ENCODE measurements at regions not wholly inside any gene's neighbourhood (a gene's known extent, or its start where the extent isn't known, plus 50 kb on each side); places are given as distances from the start of the nearest gene placed in this dataset.

DNA sequence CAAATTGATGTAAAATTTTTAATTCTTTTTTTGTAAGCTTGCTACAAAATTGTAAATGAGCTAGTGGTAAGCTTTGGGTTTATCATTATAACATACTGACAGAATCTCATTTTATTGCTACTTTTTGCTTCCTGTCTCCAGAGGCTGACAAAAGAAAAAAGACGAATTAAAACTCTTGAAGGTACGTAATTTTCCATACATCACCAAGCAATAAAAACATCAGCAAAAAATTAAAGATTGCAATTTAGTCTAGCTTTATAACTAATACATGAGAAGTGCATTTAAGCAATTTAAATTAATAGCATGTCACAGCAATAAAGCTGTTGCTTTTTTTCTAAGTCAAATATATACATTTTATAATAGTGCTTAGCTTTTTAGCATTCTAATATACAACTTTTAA, 94.6 kb upstream of the SNTG2 start:
- H3K27ac ChIP-seq = no peak overlapping the region
- no peaks in the 10 kb centered on the region for H3F3A ChIP-seq (ENCODE audit: insufficient read depth, low read depth)
- H3K27me3 ChIP-seq (ENCODE audit: insufficient read depth, low read depth) = peaks cover 87% of the 10 kb centered on the region
- ChIA-PET POLR2A (ENCODE audit: unreplicated experiment) (no interaction called here), CTCF (no interaction called here)
- DNase-seq = no peak
- no peak overlapping the region for H3K4me3 ChIP-seq
- no peaks in the 10 kb centered on the region; the same call in 1 of the 2 replicates for H3K9me3 ChIP-seq (ENCODE audit: insufficient read depth, low read depth)
- no TSS peak for BruUV-seq (replicated peaks)
- H2AFZ ChIP-seq = no peak overlapping the region
- H3K4me1 ChIP-seq (replicated peaks; ENCODE audit: insufficient read depth) = no peaks in the 10 kb centered on the region
- no peaks in the 10 kb centered on the region for H3K36me3 ChIP-seq (ENCODE audit: low read depth)
- H4K20me1 ChIP-seq (ENCODE audit: insufficient read depth) = no peaks in the 10 kb centered on the region; the same call in 1 of the 2 replicates
- H3K9me2 ChIP-seq (ENCODE audit: insufficient read depth) = no peaks in the 10 kb centered on the region
- TF ChIP-seq, protein P1, sequence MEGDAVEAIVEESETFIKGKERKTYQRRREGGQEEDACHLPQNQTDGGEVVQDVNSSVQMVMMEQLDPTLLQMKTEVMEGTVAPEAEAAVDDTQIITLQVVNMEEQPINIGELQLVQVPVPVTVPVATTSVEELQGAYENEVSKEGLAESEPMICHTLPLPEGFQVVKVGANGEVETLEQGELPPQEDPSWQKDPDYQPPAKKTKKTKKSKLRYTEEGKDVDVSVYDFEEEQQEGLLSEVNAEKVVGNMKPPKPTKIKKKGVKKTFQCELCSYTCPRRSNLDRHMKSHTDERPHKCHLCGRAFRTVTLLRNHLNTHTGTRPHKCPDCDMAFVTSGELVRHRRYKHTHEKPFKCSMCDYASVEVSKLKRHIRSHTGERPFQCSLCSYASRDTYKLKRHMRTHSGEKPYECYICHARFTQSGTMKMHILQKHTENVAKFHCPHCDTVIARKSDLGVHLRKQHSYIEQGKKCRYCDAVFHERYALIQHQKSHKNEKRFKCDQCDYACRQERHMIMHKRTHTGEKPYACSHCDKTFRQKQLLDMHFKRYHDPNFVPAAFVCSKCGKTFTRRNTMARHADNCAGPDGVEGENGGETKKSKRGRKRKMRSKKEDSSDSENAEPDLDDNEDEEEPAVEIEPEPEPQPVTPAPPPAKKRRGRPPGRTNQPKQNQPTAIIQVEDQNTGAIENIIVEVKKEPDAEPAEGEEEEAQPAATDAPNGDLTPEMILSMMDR (conservative IDR thresholded peaks at IDR 0.05) = no peak
- TF ChIP-seq EZH2 (IDR thresholded peaks at IDR 0.05; ENCODE audit: low read depth) = no peak
- intact Hi-C loops (cut with micrococcal nuclease; ENCODE audit: unreplicated experiment) = no loop called here
- H3K4me2 ChIP-seq = no peak overlapping the region
- H3K79me2 ChIP-seq (ENCODE audit: low read depth) = no peaks in the 10 kb centered on the region

GRCh38 chr2:855177-855576, 95.5 kb upstream of the SNTG2 start:
- H3K4me3 ChIP-seq = no peak overlapping the region
- intact Hi-C loops (cut with micrococcal nuclease; ENCODE audit: unreplicated experiment) = no loop called here
- H3K9me3 ChIP-seq (ENCODE audit: insufficient read depth, low read depth) = no peaks in the 10 kb centered on the region; the same call in 1 of the 2 replicates
- peaks cover 85% of the 10 kb centered on the region for H3K27me3 ChIP-seq (ENCODE audit: insufficient read depth, low read depth)
- H3K9me2 ChIP-seq (ENCODE audit: insufficient read depth) = no peaks in the 10 kb centered on the region
- TF ChIP-seq EZH2 (IDR thresholded peaks at IDR 0.05; ENCODE audit: low read depth) = no peak
- TF ChIP-seq, protein P1 (conservative IDR thresholded peaks at IDR 0.05) = no peak
- no peak overlapping the region for H2AFZ ChIP-seq
- H3K79me2 ChIP-seq (ENCODE audit: low read depth) = no peaks in the 10 kb centered on the region
- no peak overlapping the region for H3K27ac ChIP-seq
- ChIA-PET POLR2A (ENCODE audit: unreplicated experiment) (no interaction called here), CTCF (no interaction called here)
- no peaks in the 10 kb centered on the region for H3K36me3 ChIP-seq (ENCODE audit: low read depth)
- no peaks in the 10 kb centered on the region; the same call in 1 of the 2 replicates for H4K20me1 ChIP-seq (ENCODE audit: insufficient read depth)
- H3K4me2 ChIP-seq = no peak overlapping the region
- H3F3A ChIP-seq (ENCODE audit: insufficient read depth, low read depth) = no peaks in the 10 kb centered on the region
- no peak for DNase-seq
- BruUV-seq (replicated peaks) = no TSS peak
- H3K4me1 ChIP-seq (replicated peaks; ENCODE audit: insufficient read depth) = no peaks in the 10 kb centered on the region

DNA sequence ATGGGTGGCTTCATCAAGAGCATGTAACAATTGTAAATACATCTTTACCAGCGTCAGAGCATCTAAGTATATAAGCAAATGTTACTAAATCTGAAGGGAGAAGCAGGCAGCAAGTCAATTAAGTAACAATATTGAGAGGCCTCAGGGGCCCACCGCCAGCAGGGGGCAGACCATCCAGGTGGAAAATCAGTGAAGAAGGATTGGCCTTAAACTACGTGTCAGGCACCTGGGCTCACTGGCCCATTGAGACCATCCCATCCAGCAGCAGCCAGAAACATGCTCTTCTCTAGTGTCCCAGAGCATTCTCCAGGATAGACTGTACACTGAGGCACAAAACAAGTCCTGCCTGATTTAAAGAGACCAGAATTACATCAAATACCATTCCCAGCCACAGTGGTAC, 96.2 kb upstream of the SNTG2 start:
- no peaks in the 10 kb centered on the region for H3K4me1 ChIP-seq (replicated peaks; ENCODE audit: insufficient read depth)
- BruUV-seq (replicated peaks) = no TSS peak
- peak in 1 of 2 experiments; percentile 16 for DNase-seq
- no peak overlapping the region for H2AFZ ChIP-seq
- no peaks in the 10 kb centered on the region for H3K79me2 ChIP-seq (ENCODE audit: low read depth)
- ChIA-PET CTCF (no interaction called here), POLR2A (ENCODE audit: unreplicated experiment) (no interaction called here)
- H3K36me3 ChIP-seq (ENCODE audit: low read depth) = no peaks in the 10 kb centered on the region
- H3K9me2 ChIP-seq (ENCODE audit: insufficient read depth) = no peaks in the 10 kb centered on the region
- H3F3A ChIP-seq (ENCODE audit: insufficient read depth, low read depth) = no peaks in the 10 kb centered on the region
- no peaks in the 10 kb centered on the region; the same call in 1 of the 2 replicates for H4K20me1 ChIP-seq (ENCODE audit: insufficient read depth)
- no peaks in the 10 kb centered on the region; the same call in 1 of the 2 replicates for H3K9me3 ChIP-seq (ENCODE audit: insufficient read depth, low read depth)
- H3K4me2 ChIP-seq = no peak overlapping the region
- peaks cover 79% of the 10 kb centered on the region for H3K27me3 ChIP-seq (ENCODE audit: insufficient read depth, low read depth)
- no peak for TF ChIP-seq EZH2 (IDR thresholded peaks at IDR 0.05; ENCODE audit: low read depth)
- TF ChIP-seq, protein P1 (conservative IDR thresholded peaks at IDR 0.05) = peak; percentile 63
- intact Hi-C loops (cut with micrococcal nuclease; ENCODE audit: unreplicated experiment) = loop anchor here (5.0 kb wide), 1 partner anchor 913 kb away; no protein-coding TSS in a partner anchor
- no peak overlapping the region for H3K27ac ChIP-seq
- no peak overlapping the region for H3K4me3 ChIP-seq
